ENCODE measurements at regions not wholly inside any gene's neighbourhood (a gene's known extent, or its start where the extent isn't known, plus 50 kb on each side); places are given as distances from the start of the nearest gene placed in this dataset.
"Not testable (repeated sequence)": the region's sequence is repeated elsewhere in the genome, so short reads cannot be mapped to it uniquely, and the experiment has no call there.

DNA sequence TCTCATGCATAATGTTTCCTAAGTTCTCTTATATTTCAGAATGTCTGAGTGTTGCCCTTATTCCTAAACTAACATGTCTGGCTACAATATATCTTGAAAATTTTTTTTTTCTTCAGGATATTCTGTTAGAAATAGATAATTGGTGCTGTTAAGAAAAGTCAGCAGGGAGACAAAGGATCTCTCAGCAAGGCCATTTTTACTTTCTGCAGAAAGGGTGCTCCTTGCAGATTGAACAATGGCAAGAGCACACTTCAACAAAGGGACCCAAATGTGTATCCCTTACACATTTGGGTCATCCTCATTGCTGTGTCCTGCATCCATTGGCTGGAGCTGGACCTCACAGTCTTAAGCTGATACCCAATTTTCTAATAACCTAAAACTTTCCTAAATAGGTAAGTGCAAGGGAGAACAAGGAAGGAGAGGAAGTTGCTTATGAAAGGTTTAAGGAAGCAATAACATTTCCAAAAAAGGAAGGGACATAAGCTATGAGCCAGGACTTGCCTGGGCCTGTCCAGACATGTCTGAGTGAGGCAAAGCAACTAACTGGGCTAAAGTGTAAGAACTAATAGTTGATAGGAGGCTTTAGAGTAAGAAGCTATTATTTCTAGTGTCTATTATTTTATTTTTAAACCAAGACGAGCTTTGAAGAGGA is 429.6 kb downstream of the BCKDHB start:
- no peaks in the 10 kb centered on the region for H3K9me3 Mint-ChIP-seq
- DNase-seq (ENCODE audit: low spot score), result no peak
- H3K27me3 Mint-ChIP-seq (ENCODE audit: low read depth), result no peaks in the 10 kb centered on the region
- peaks cover under 1% of the 10 kb centered on the region for H3K4me1 Mint-ChIP-seq (ENCODE audit: low read depth)
- no peak overlapping the region for H3K27ac Mint-ChIP-seq
- no peak overlapping the region for H3K4me3 Mint-ChIP-seq
- peaks cover 2% of the 10 kb centered on the region for H3K36me3 Mint-ChIP-seq (ENCODE audit: low read depth)

GRCh38 chr6:80531681-80532619 is 425.5 kb downstream of the BCKDHB start:
- Mint-ChIP-seq H3K4me1 (ENCODE audit: low read depth) (no peaks in the 10 kb centered on the region), H3K27ac (no peak overlapping the region), H3K27me3 (ENCODE audit: low read depth) (no peaks in the 10 kb centered on the region), H3K4me3 (no peak overlapping the region), H3K9me3 (no peaks in the 10 kb centered on the region), H3K36me3 (ENCODE audit: low read depth) (peaks cover 2% of the 10 kb centered on the region)
- no peak for DNase-seq (ENCODE audit: low spot score)

GRCh38 chr6:80530103-80530502 is 423.6 kb downstream of the BCKDHB start:
- no peaks in the 10 kb centered on the region for H3K4me1 Mint-ChIP-seq (ENCODE audit: low read depth)

GRCh38 chr6:80528115-80528514 is 421.6 kb downstream of the BCKDHB start:
- Mint-ChIP-seq H3K4me1 (ENCODE audit: low read depth) (peaks cover 4% of the 10 kb centered on the region), H3K27ac (no peak overlapping the region), H3K4me3 (no peak overlapping the region), H3K27me3 (ENCODE audit: low read depth) (no peaks in the 10 kb centered on the region), H3K36me3 (ENCODE audit: low read depth) (no peaks in the 10 kb centered on the region), H3K9me3 (no peaks in the 10 kb centered on the region)
- DNase-seq (ENCODE audit: low spot score), result no peak

More at GRCh38 chr6:80530103-80530502, 423.6 kb downstream of the BCKDHB start:
- Mint-ChIP-seq H3K9me3 (no peaks in the 10 kb centered on the region), H3K27me3 (ENCODE audit: low read depth) (no peaks in the 10 kb centered on the region), H3K4me3 (no peak overlapping the region), H3K27ac (no peak overlapping the region), H3K36me3 (ENCODE audit: low read depth) (no peaks in the 10 kb centered on the region)
- DNase-seq (ENCODE audit: low spot score), result no peak

DNA sequence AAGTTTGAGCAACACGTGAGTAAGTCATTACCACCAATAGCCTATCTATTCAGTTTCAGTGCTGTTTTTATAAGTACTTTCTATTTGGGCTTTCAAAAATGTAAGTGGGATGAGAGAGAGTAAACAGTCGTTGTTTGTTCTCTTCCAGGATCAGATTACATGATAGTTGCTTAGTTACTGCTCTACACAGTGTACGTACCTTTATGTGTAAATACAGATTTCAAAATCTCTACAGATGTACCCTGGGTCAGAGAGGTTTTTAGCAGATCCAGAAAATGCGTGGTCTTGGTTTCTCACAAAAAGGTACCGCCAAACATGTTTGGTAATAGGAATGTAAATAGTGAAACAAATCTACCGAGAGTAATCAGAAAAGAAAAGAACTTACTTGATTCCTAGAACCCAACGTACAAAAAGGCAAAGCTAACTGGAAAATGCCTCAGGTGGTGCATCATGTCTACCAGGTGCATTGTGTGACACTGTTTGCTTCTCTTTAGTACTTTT is 421.1 kb downstream of the BCKDHB start:
- no peak overlapping the region for H3K27ac Mint-ChIP-seq
- no peaks in the 10 kb centered on the region for H3K9me3 Mint-ChIP-seq
- H3K4me1 Mint-ChIP-seq (ENCODE audit: low read depth), result peaks cover 4% of the 10 kb centered on the region
- no peaks in the 10 kb centered on the region for H3K36me3 Mint-ChIP-seq (ENCODE audit: low read depth)
- H3K27me3 Mint-ChIP-seq (ENCODE audit: low read depth), result no peaks in the 10 kb centered on the region
- H3K4me3 Mint-ChIP-seq, result no peak overlapping the region
- DNase-seq (ENCODE audit: low spot score), result no peak

GRCh38 chr6:80523531-80523997 is 417.1 kb downstream of the BCKDHB start:
- peaks cover 4% of the 10 kb centered on the region for H3K4me1 Mint-ChIP-seq (ENCODE audit: low read depth)
- no peaks in the 10 kb centered on the region for H3K9me3 Mint-ChIP-seq
- H3K36me3 Mint-ChIP-seq (ENCODE audit: low read depth), result no peaks in the 10 kb centered on the region
- no peak for DNase-seq (ENCODE audit: low spot score)
- H3K4me3 Mint-ChIP-seq, result no peak overlapping the region
- no peak overlapping the region for H3K27ac Mint-ChIP-seq
- no peaks in the 10 kb centered on the region for H3K27me3 Mint-ChIP-seq (ENCODE audit: low read depth)

DNA sequence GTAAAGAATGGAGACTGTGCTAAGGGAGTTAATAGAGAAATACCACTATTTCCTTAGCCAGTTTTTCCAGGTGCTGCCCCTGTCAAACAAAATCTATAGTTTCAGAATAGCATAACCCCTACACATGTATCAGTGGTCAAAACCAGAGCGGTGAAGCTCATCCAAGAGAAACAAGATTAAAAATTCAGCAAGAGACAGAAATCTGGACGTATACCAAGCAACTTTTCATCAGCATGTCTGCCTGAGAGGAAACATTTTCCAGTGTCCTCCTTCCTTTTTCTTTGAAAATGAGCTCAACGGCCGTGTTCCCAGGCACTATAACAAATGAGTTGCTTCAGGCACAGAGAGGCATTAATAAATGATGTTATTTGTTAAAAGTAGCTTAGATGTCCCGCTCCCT is 416.5 kb downstream of the BCKDHB start:
- H3K4me1 Mint-ChIP-seq (ENCODE audit: low read depth), result peaks cover 4% of the 10 kb centered on the region
- H3K36me3 Mint-ChIP-seq (ENCODE audit: low read depth), result no peaks in the 10 kb centered on the region
- DNase-seq (ENCODE audit: low spot score), result no peak
- H3K27ac Mint-ChIP-seq, result no peak overlapping the region
- no peaks in the 10 kb centered on the region for H3K9me3 Mint-ChIP-seq
- no peak overlapping the region for H3K4me3 Mint-ChIP-seq
- no peaks in the 10 kb centered on the region for H3K27me3 Mint-ChIP-seq (ENCODE audit: low read depth)

DNA sequence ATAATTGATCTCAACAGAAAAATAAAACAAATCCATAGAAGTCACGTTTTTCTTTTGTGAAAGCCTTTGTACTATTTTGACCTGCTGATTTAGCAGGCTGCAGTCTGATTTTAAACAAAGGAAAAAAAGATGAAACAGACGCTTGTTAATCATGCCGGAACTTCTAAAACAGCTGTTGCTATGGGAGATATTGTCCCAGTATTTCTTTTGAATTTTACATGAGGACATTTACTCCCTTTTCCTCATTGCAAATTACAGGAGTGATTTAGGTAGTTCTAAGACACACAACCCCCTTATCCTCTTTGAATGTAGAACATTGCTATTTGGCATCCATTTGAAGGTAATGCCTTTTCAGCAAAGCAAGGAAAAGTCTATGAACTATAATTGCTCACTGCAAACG is 416.1 kb downstream of the BCKDHB start:
- Mint-ChIP-seq H3K27me3 (ENCODE audit: low read depth) (no peaks in the 10 kb centered on the region), H3K4me1 (ENCODE audit: low read depth) (peaks cover 4% of the 10 kb centered on the region), H3K27ac (no peak overlapping the region), H3K36me3 (ENCODE audit: low read depth) (no peaks in the 10 kb centered on the region), H3K9me3 (no peaks in the 10 kb centered on the region), H3K4me3 (no peak overlapping the region)
- DNase-seq (ENCODE audit: low spot score), result no peak

DNA sequence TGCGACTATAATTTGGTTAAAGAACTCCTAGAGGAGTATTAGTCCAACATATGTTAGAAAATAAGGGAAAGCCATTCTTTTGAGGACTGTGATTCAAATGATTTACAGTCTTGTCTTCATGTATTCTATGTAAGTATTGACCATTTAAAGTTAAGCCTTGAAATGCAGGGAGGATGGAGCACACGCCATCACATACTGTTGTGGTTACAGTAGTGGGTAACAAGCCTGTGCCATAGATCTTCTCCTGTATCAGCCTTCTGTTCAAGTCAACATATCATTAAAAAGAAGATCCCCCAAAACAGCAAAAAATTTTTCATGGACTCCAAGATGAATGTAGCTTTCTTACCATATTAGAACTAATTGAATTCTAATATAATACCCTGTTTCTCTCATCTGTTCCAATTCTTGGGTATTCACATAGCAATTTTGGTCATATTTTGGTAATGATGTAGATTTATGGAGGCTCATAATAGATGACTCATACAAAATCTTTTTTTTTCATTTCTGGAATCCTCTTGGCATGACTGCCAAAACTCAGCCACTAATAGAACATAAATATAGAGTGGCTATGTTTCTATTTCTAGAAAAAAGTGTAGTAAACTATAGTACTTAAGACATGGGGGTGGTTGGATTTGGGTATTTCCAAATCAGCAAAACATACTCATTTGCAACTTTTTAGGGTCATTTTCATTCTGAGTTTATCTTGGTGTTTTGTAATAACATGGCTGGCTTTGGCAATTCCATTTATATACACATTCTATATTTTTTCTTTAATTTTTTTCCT is 413.5 kb downstream of the BCKDHB start:
- DNase-seq (ENCODE audit: low spot score), result no peak

GRCh38 chr6:80517525-80517924 is 411.1 kb downstream of the BCKDHB start:
- Mint-ChIP-seq H3K36me3 (ENCODE audit: low read depth) (no peaks in the 10 kb centered on the region), H3K27ac (no peak overlapping the region), H3K27me3 (ENCODE audit: low read depth) (no peaks in the 10 kb centered on the region), H3K9me3 (no peaks in the 10 kb centered on the region), H3K4me3 (no peak overlapping the region), H3K4me1 (ENCODE audit: low read depth) (no peaks in the 10 kb centered on the region)
- DNase-seq (ENCODE audit: low spot score), result no peak

More for the DNA sequence above, 413.5 kb downstream of the BCKDHB start:
- H3K36me3 Mint-ChIP-seq (ENCODE audit: low read depth), result no peaks in the 10 kb centered on the region
- no peak overlapping the region for H3K27ac Mint-ChIP-seq
- no peak overlapping the region for H3K4me3 Mint-ChIP-seq
- H3K27me3 Mint-ChIP-seq (ENCODE audit: low read depth), result no peaks in the 10 kb centered on the region
- peaks cover 4% of the 10 kb centered on the region for H3K4me1 Mint-ChIP-seq (ENCODE audit: low read depth)
- no peaks in the 10 kb centered on the region for H3K9me3 Mint-ChIP-seq

DNA sequence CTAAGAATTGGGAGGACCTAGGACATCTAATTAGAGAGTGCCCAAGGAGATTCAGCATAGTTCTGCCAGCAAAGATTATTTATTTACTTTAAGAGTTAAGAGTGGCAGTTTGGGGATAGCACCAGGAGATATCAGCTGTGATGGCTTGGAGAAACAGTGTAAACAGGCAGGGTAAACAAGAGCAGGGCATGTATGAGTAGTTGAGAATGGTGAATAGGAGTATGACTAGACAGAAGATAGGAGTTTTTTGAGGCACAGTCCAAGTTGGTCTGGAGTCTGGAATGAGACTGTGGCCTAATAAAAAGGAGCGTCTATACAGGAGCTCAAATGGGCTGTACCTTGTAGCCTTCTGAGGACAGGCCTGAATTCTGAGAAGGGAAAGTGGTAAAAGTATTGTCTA is 404.1 kb downstream of the BCKDHB start:
- H3K36me3 Mint-ChIP-seq (ENCODE audit: low read depth); H3K4me3 Mint-ChIP-seq; H3K27me3 Mint-ChIP-seq (ENCODE audit: low read depth); H3K9me3 Mint-ChIP-seq; DNase-seq (ENCODE audit: low spot score); H3K4me1 Mint-ChIP-seq (ENCODE audit: low read depth); H3K27ac Mint-ChIP-seq: not testable (repeated sequence)

DNA sequence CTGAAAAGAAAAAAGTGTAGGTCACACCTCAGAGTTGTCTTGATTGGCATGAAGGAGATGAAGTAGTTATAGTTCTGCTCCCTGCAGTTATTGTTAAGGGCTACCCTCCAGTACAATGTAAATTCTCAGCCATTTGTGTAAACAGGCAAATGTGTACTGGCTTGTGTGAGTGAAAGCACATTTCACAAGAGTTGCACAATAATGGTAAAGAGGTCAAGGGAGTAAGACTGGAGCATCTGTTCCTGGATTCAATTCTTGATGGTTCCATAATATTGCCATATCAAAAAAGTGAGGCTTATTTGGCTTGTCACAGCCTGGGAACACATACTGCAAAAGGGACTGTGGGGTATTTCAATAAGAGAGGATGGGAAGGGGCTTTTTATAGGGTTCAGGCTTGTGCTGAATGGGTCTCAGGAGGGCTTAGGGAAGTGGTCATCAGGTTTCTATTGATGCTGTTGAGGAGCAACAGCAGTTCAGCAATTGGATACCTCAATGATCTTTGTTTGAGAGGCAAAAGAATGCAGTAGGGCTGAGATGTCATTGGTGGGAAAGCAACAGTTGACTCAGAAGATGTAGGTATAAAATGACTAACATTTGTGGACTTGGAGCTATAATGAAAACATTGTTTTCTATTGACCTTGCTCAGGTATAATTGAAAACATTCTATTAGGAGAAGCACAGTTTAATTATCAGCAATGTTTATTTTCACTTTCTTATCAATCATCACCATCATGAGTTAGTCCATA is 402.6 kb downstream of the BCKDHB start:
- Mint-ChIP-seq H3K4me3 (no peak overlapping the region), H3K27me3 (ENCODE audit: low read depth) (no peaks in the 10 kb centered on the region), H3K9me3 (no peaks in the 10 kb centered on the region), H3K4me1 (ENCODE audit: low read depth) (no peaks in the 10 kb centered on the region), H3K27ac (no peak overlapping the region), H3K36me3 (ENCODE audit: low read depth) (no peaks in the 10 kb centered on the region)
- DNase-seq (ENCODE audit: low spot score), result no peak

GRCh38 chr6:80504882-80505281 is 398.4 kb downstream of the BCKDHB start:
- no peaks in the 10 kb centered on the region for H3K27me3 Mint-ChIP-seq (ENCODE audit: low read depth)
- H3K4me3 Mint-ChIP-seq, result no peak overlapping the region
- H3K9me3 Mint-ChIP-seq, result no peaks in the 10 kb centered on the region
- no peak for DNase-seq (ENCODE audit: low spot score)
- H3K4me1 Mint-ChIP-seq (ENCODE audit: low read depth), result no peaks in the 10 kb centered on the region
- H3K27ac Mint-ChIP-seq, result no peak overlapping the region
- no peaks in the 10 kb centered on the region for H3K36me3 Mint-ChIP-seq (ENCODE audit: low read depth)
